Effector memory CD8-positive, alpha-beta T cell (primary cell): ENCODE measurements at regions not wholly inside any gene's neighbourhood (a gene's known extent, or its start where the extent isn't known, plus 50 kb on each side); places are given as distances from the start of the nearest gene placed in this dataset.
"Not testable (repeated sequence)": the region's sequence is repeated elsewhere in the genome, so short reads cannot be mapped to it uniquely, and the experiment has no call there.

Source experiments
- ATAC-seq: fragments of 150-1000 bp; cut with Tn5 transposase; replicated peaks from 2 replicates; pipeline ENCODE4 v1.10.0; 2021; ENCODE audit warnings: mild to moderate bottlenecking, moderate library complexity
- DNase-seq, 3 experiments: peaks; one replicate each; pipeline ENCODE4 v3.0.0; 2021
- H3K27ac Mint-ChIP-seq, 2 donors: one replicate each; pipeline ENCODE4 v1.8.0; 2022; ENCODE audit warnings: mild to moderate bottlenecking in 2 of 2, mixed read lengths in 2 of 2, moderate library complexity in 2 of 2
- H3K27me3 Mint-ChIP-seq, 2 donors: one replicate each; pipeline ENCODE4 v1.8.0; 2022; ENCODE audit warnings: mixed read lengths in 2 of 2
- H3K36me3 Mint-ChIP-seq: one replicate; pipeline ENCODE4 v1.8.0; 2022; ENCODE audit warnings: mild to moderate bottlenecking, moderate library complexity, mixed read lengths; ENCODE audit not compliant: insufficient read depth
- H3K4me1 Mint-ChIP-seq, 2 donors: one replicate each; pipeline ENCODE4 v1.8.0; 2022; ENCODE audit warnings: low read depth in 2 of 2, mixed read lengths in 2 of 2
- H3K4me3 Mint-ChIP-seq, 2 donors: one replicate each; pipeline ENCODE4 v1.8.0; 2022; ENCODE audit warnings: mild to moderate bottlenecking in 2 of 2, mixed read lengths in 2 of 2, moderate library complexity in 2 of 2
- H3K9me3 Mint-ChIP-seq, 2 donors: one replicate each; pipeline ENCODE4 v1.8.0; 2022; ENCODE audit warnings: mixed read lengths in 2 of 2

DNA sequence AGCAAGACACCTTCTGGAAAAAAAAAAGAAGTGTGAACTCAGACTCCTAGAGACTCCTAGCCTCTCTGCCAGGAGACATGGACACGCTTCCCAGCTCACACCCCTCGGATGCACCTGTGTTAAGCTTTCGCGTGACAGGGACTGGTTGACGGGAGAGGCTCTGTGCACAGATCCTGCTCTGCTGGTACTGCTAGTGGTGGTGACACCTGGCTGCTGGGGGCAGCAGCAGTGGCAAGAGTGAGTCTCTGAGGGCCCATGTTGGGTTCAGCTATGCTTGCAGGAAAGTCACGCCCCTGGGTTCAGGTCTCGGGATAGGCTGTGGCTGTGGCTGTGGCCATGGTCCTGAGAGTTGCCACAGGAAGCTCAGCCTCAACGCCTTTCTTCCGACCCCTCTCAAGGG, 81.1 kb downstream of the XRCC2 start:
- H3K9me3 Mint-ChIP-seq: no peaks in the 10 kb centered on the region
- no peaks in the 10 kb centered on the region for H3K4me1 Mint-ChIP-seq
- H3K27me3 Mint-ChIP-seq: peaks cover 7 to 8% of the 10 kb centered on the region in 2 donors
- H3K27ac Mint-ChIP-seq: no peak overlapping the region
- H3K4me3 Mint-ChIP-seq: no peak overlapping the region
- no peaks in the 10 kb centered on the region for H3K36me3 Mint-ChIP-seq
- ATAC-seq (no peak), DNase-seq (no peak)

DNA sequence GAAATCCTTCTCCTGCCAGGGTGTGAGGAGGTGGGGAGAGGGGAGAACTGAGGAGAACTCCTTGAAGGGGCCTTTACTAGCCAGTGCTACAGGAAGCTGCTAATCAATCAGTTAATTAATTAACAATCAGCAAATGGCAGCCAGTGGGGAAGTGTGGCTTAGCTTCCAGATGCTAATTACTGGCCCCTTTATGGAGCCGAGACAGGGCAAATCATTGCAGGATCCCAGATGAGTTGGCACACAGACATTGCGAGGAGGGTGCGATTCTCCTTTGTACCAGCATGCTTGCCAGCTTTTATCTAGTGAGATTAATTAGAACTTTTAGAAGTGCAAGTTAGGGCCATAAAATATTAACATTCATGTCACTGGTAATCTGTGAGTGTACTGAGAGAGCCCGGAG, 84.0 kb downstream of the XRCC2 start:
- Mint-ChIP-seq H3K4me3 (no peak overlapping the region), H3K9me3 (no peaks in the 10 kb centered on the region), H3K36me3 (no peaks in the 10 kb centered on the region), H3K4me1 (no peaks in the 10 kb centered on the region), H3K27ac (no peak overlapping the region), H3K27me3 (peaks cover 0 to under 1% of the 10 kb centered on the region in 2 donors)
- ATAC-seq (no peak), DNase-seq (no peak)

DNA sequence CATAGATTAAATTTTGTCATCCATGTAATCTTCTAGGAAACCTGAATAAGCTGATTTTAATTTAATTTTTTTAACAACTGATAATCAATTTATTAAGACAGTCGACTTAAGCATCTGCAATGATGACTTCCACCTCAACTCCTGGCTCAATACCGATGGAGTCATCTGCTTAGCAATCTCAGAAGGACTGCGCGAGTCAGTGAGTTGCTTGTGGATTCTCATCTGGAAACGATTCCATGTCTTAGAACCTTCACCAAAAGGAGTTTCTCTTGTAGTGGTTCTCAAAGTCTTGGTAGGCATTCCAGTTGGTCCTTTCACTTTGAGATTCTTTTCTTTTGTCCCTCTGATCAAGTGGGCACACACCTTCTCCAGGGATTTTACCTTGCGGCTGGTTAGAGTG, 85.5 kb downstream of the XRCC2 start:
- ATAC-seq: no peak
- H3K4me3 Mint-ChIP-seq: no peak overlapping the region
- H3K27ac Mint-ChIP-seq: no peak overlapping the region
- H3K9me3 Mint-ChIP-seq: no peaks in the 10 kb centered on the region
- no peaks in the 10 kb centered on the region for H3K4me1 Mint-ChIP-seq
- no peaks in the 10 kb centered on the region for H3K27me3 Mint-ChIP-seq
- DNase-seq: no peak
- H3K36me3 Mint-ChIP-seq: no peaks in the 10 kb centered on the region

DNA sequence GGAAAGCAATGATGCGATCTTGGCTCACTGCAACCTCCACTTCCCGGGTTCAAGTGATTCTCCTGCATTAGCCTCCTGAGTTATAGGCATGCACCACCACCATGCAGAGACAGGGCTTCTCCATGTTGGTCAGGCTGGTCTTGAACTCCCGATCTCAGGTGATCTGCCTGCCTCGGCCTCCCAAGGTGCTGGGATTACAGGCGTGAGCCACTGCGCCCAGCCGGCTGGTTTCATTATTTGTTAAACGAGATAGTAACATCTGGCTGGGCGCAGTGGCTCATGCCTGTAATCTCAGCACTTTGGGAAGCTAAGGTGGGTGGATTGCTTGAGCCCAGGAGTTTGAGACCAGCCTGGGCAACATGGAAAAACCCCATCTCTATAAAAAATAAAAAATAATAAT, 86.1 kb downstream of the XRCC2 start:
- H3K4me3 Mint-ChIP-seq, H3K27me3 Mint-ChIP-seq, ATAC-seq, H3K4me1 Mint-ChIP-seq, H3K27ac Mint-ChIP-seq, H3K9me3 Mint-ChIP-seq, H3K36me3 Mint-ChIP-seq, DNase-seq: not testable (repeated sequence)

DNA sequence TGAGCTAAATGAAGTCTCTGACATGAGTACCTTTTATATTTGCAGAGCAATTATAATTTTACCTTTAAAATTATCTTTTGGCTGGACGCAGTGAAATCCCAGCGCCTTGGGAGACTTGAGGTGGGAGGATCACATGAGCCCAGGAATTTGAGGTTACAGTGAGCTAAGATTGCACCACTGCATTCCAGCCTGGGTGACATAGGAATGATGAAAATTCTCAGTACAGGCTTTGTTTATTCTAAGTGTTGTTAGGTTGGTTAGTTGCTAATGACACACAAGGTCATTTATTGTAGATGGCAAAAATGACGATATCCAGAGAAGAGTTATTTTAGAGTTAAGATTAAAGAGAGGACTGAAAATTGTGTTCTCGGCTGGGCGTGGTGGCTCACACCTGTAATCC, 87.6 kb downstream of the XRCC2 start:
- no peaks in the 10 kb centered on the region for H3K4me1 Mint-ChIP-seq
- ATAC-seq (no peak), DNase-seq (no peak)
- H3K4me3 Mint-ChIP-seq: no peak overlapping the region
- no peaks in the 10 kb centered on the region for H3K27me3 Mint-ChIP-seq
- H3K9me3 Mint-ChIP-seq: no peaks in the 10 kb centered on the region
- H3K36me3 Mint-ChIP-seq: no peaks in the 10 kb centered on the region
- H3K27ac Mint-ChIP-seq: no peak overlapping the region

DNA sequence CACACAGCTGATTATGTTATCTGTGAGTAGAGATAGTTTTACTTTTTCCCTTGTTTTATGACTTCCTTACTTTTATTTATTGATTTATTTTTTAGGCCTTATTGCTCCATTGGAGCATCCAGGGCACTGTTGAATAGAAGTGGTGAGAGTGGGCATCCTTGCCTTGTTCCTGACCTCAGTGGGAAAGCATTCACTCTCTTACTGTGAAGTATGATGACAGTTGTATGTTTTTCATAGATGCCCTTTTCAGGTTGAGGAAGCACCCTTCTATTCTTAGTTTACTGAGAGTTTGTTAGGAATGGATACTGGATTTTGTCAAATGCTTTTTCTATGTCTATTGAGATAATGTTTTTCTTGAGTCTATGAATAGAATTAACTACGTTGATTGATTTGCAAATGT, 88.6 kb downstream of the XRCC2 start:
- DNase-seq (no peak), ATAC-seq (no peak)
- Mint-ChIP-seq H3K27me3 (no peaks in the 10 kb centered on the region), H3K36me3 (no peaks in the 10 kb centered on the region), H3K4me3 (no peak overlapping the region), H3K9me3 (no peaks in the 10 kb centered on the region), H3K4me1 (no peaks in the 10 kb centered on the region), H3K27ac (no peak overlapping the region)

DNA sequence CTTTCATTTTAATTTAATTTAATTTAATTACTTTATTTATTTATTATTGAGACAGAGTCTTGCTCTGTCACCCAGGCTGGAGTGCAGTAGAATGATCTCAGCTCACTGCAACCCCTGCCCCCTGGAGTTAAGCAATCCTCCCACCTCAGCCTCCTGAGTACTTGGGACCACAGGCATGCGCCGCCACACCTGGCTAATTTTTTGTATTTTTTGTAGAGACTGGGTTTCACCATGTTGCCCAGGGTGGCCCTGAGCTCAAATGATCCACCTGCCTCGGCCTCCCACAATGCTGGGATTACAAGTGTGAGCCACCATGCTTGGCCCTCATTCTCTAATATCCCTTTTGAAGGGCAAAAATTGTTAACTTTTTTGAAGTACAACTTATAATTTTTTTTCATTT, 92.9 kb downstream of the XRCC2 start:
- H3K27ac Mint-ChIP-seq: no peak overlapping the region
- ATAC-seq (no peak), DNase-seq (no peak)
- H3K4me1 Mint-ChIP-seq: peaks cover 0 to 3% of the 10 kb centered on the region in 2 donors
- no peaks in the 10 kb centered on the region for H3K9me3 Mint-ChIP-seq
- no peak overlapping the region for H3K4me3 Mint-ChIP-seq
- no peaks in the 10 kb centered on the region for H3K27me3 Mint-ChIP-seq
- H3K36me3 Mint-ChIP-seq: no peaks in the 10 kb centered on the region

DNA sequence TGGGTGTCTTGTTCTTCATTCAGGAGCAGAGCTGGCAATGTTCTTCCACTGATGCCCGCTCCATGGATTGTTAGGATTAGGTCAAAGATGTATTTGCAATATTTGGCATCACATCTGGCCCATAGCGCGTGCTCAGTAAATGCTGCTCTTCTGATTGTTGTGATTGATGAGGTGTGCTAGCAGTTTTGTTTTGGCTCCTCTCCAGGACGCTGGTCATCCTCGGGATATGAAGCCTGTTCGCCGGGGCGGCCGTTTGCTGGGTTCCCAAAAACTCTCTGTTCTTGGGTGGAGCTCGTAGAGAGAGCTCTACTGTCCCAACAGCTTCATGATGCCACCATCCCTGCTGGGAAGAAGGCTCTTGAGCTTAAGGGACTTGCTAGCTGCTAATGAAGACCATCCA, 96.9 kb downstream of the XRCC2 start:
- no peak overlapping the region for H3K27ac Mint-ChIP-seq

DNA sequence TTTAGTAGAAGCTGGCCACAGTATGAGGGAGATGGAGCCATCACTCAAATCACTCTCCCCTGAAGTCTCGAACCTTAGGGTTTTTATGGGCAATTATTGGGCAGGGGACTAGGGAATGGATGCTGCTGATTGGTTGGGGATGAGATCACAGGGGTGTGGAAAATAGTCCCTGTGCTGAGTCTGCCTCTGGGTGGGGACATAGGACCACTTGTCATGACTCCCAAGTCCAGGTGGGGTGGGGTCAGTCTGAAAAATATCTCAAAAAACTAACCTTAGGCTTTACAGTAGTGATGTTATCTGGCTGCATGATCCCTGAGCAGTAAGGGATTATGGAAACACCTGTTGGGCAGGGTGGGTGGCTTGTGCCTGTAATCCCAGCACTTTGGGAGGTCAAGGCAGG, 98.6 kb downstream of the XRCC2 start:
- ATAC-seq: no peak
- H3K9me3 Mint-ChIP-seq: no peaks in the 10 kb centered on the region
- peaks cover 0 to 3% of the 10 kb centered on the region in 2 donors for H3K4me1 Mint-ChIP-seq

More for the DNA sequence above, 96.9 kb downstream of the XRCC2 start:
- no peak overlapping the region for H3K4me3 Mint-ChIP-seq
- H3K9me3 Mint-ChIP-seq: no peaks in the 10 kb centered on the region
- H3K27me3 Mint-ChIP-seq: peaks cover 4 to 18% of the 10 kb centered on the region in 2 donors
- peaks cover 0 to 3% of the 10 kb centered on the region in 2 donors for H3K4me1 Mint-ChIP-seq
- DNase-seq (no peak), ATAC-seq (no peak)
- no peaks in the 10 kb centered on the region for H3K36me3 Mint-ChIP-seq

DNA sequence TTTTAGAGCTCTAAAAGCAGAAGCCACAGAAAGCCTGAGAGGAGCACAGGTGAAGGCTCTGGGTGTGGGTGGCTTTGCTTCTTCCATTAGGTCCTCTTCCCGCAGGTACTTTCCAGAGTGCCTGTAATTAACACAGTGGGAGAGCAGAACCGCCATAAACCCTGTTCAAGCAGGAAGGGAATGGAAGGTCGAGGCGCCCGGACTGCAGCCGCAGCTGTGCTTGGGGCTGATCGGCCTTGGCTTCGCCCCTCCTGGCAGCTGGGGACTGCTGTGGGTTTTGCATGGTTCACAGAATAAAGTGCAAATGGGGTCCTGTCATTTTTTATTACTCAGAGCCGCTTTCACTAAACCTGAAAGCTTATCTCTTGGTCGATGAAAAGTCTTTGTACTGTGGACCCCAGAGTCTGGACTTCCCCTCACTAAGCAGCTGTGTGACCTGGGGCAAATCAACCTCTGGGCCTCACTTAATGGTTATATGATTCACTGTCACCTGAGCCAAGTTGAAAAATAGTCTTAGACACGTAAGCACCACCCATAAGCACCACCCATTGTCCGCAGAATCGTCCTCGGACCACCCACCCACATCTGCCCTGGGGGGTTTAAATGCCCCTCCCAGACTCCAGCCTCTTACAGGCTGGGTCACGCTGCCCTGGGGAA, 100.9 kb downstream of the XRCC2 start:
- Mint-ChIP-seq H3K9me3 (no peaks in the 10 kb centered on the region), H3K36me3 (no peaks in the 10 kb centered on the region), H3K27ac (no peak overlapping the region), H3K4me1 (peaks cover 0 to 1% of the 10 kb centered on the region in 2 donors), H3K4me3 (no peak overlapping the region), H3K27me3 (peaks cover 11 to 24% of the 10 kb centered on the region in 2 donors)
- no peak for ATAC-seq
- no peak for DNase-seq

More for the DNA sequence above, 98.6 kb downstream of the XRCC2 start:
- no peak overlapping the region for H3K4me3 Mint-ChIP-seq
- DNase-seq: no peak
- peaks cover 9 to 23% of the 10 kb centered on the region in 2 donors for H3K27me3 Mint-ChIP-seq
- H3K27ac Mint-ChIP-seq: no peak overlapping the region
- no peaks in the 10 kb centered on the region for H3K36me3 Mint-ChIP-seq

DNA sequence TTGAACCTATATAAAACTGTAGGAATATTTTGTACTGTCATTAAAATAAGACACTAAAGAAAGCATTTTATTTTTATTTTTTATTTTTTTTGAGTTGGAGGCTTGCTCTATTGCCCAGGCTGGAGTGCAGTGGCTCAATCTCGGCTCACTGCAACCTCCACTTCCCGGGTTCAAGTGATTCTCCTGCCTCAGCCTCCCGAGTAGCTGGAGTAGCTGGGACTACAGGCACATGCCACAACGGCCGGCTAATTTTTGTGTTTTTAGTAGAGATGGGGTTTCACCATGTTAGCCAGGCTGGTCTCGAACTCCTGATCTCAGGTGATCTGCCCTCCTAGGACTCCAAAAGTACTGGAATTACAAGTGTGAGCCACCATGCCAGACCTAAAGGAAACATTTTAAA, 102.8 kb downstream of the XRCC2 start:
- not testable (repeated sequence) for H3K4me3 Mint-ChIP-seq, H3K36me3 Mint-ChIP-seq, H3K9me3 Mint-ChIP-seq, H3K4me1 Mint-ChIP-seq, ATAC-seq, H3K27ac Mint-ChIP-seq, DNase-seq
- peaks cover 11 to 24% of the 10 kb centered on the region in 2 donors for H3K27me3 Mint-ChIP-seq

DNA sequence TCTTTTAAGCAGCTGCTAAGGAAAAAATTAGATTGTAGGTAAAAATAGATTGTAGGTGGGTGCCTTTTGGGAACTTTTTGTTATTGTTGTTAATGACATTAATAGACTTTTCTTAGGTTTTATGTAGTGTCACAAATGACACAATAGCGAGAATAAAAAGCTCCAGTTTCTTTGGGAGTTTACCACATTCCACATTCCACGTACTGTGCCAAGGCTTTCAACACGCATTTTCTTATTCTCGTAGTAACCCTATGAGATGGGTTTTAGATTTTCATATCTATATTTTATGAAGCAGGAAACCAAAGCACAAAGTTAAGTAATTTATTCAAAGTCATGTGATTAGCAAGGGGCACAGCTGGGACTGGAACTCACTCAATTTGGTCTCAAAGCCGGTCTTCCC, 103.8 kb downstream of the XRCC2 start:
- no peaks in the 10 kb centered on the region for H3K9me3 Mint-ChIP-seq
- peaks cover 11 to 31% of the 10 kb centered on the region in 2 donors for H3K27me3 Mint-ChIP-seq
- no peak overlapping the region for H3K27ac Mint-ChIP-seq
- ATAC-seq: no peak
- no peak for DNase-seq
- H3K4me1 Mint-ChIP-seq: no peaks in the 10 kb centered on the region
- no peak overlapping the region for H3K4me3 Mint-ChIP-seq
- H3K36me3 Mint-ChIP-seq: no peaks in the 10 kb centered on the region

DNA sequence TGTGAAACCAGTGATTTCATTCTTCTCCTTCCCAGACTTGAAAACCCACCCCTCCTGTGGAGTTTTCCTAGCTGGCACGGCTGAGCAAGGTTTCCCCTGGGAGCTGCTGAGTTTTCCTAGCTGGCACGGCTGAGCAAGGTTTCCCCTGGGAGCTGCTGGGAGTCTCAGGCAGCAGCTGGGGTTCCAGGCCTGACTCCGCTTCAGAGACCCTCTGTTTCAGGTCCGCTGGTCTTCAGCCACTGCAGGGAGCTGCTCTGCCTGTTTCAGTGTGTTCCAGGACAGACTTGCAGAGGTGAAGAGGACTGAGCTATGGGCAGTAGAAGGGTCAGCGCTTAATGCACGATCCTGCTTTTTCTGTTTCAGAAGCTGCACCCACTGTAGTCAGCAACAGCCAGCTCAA, 104.9 kb downstream of the XRCC2 start:
- ATAC-seq (no peak), DNase-seq (no peak)
- Mint-ChIP-seq H3K36me3 (no peaks in the 10 kb centered on the region), H3K27me3 (peaks cover 10 to 34% of the 10 kb centered on the region in 2 donors), H3K27ac (no peak overlapping the region), H3K4me1 (peaks cover 0 to 2% of the 10 kb centered on the region in 2 donors), H3K9me3 (no peaks in the 10 kb centered on the region), H3K4me3 (no peak overlapping the region)

DNA sequence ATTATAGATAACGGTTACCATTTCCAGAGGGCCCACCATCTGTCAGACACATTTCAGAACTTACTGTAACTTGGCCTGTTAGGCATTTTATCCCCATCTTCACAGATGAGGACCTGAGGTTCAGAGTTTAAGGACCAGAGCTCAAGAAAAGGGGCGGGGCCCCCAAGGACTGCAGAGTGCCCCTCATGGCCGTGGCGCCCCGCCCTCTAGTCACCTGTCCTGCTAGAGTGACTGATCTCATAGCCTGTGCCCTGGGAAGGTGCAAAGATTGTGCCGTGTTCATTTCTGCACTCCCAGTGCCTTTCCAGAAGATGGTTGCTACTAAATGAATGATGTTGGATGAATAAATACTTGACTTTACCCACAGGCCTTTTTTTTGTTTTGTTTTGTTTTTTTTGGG, 107.0 kb downstream of the XRCC2 start:
- Mint-ChIP-seq H3K9me3 (no peaks in the 10 kb centered on the region), H3K27me3 (peaks cover 15 to 24% of the 10 kb centered on the region in 2 donors), H3K36me3 (no peaks in the 10 kb centered on the region), H3K4me1 (peaks cover 13 to 14% of the 10 kb centered on the region in 2 donors), H3K4me3 (no peak overlapping the region), H3K27ac (no peak overlapping the region)
- ATAC-seq: no peak
- no peak for DNase-seq
